Gastrocnemius medialis (tissue), 4 donors: ENCODE measurements at regions not wholly inside any gene's neighbourhood (a gene's known extent, or its start where the extent isn't known, plus 50 kb on each side); places are given as distances from the start of the nearest gene placed in this dataset.

Experiments
- POLR2A ChIP-seq, 2 donors: fragments of 450-650 bp; IDR thresholded peaks; one replicate each; pipeline ENCODE4 v1.6.1; 2017; ENCODE audit warnings: antibody characterized with exemption in 2 of 2, mild to moderate bottlenecking in 2 of 2, moderate library complexity in 2 of 2
- TF ChIP-seq, protein P1 (sequence below), 5 experiments: fragments of 450-650 bp in 3 of 5; fragments of 200-600 bp in 2 of 5; sonication (generic) in 2 of 5; IDR thresholded peaks in 4 of 5; conservative IDR thresholded peaks in 1 of 5; 1 replicate in 4 of 5; 2 replicates in 1 of 5; pipeline ENCODE4 v1.5.1; 2016 to 2019; ENCODE audit warnings: antibody characterized with exemption in 5 of 5, mild to moderate bottlenecking in 3 of 5, moderate library complexity in 3 of 5

DNA sequence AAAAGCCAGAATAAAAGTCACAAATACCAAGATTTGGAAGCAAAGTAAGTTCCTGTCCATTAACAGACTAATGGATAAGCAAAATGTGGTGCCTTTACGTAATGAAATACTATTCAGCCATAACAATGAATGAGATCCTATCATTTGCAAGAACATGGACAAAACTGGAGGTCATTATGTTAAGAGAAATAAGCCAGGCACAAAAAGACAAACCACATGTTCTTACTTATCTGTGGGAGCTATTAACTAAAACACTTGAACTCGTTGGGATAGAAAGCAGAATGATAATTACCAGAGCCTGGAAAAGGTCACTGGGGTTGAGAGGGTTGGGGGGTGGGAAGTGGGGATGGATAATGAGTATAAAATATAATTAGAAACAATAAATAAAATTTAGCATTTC, 1015.9 kb downstream of the OTOL1 start:
- no peak for TF ChIP-seq POLR2A (IDR thresholded peaks at IDR 0.05)
- TF ChIP-seq, protein P1, sequence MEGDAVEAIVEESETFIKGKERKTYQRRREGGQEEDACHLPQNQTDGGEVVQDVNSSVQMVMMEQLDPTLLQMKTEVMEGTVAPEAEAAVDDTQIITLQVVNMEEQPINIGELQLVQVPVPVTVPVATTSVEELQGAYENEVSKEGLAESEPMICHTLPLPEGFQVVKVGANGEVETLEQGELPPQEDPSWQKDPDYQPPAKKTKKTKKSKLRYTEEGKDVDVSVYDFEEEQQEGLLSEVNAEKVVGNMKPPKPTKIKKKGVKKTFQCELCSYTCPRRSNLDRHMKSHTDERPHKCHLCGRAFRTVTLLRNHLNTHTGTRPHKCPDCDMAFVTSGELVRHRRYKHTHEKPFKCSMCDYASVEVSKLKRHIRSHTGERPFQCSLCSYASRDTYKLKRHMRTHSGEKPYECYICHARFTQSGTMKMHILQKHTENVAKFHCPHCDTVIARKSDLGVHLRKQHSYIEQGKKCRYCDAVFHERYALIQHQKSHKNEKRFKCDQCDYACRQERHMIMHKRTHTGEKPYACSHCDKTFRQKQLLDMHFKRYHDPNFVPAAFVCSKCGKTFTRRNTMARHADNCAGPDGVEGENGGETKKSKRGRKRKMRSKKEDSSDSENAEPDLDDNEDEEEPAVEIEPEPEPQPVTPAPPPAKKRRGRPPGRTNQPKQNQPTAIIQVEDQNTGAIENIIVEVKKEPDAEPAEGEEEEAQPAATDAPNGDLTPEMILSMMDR (IDR thresholded peaks at IDR 0.05 in 4 of 5, conservative IDR thresholded peaks at IDR 0.05 in 1 of 5) = no peak
